ENCODE measurements at regions not wholly inside any gene's neighbourhood (a gene's known extent, or its start where the extent isn't known, plus 50 kb on each side); places are given as distances from the start of the nearest gene placed in this dataset.
"Not testable (repeated sequence)": the region's sequence is repeated elsewhere in the genome, so short reads cannot be mapped to it uniquely, and the experiment has no call there.

DNA sequence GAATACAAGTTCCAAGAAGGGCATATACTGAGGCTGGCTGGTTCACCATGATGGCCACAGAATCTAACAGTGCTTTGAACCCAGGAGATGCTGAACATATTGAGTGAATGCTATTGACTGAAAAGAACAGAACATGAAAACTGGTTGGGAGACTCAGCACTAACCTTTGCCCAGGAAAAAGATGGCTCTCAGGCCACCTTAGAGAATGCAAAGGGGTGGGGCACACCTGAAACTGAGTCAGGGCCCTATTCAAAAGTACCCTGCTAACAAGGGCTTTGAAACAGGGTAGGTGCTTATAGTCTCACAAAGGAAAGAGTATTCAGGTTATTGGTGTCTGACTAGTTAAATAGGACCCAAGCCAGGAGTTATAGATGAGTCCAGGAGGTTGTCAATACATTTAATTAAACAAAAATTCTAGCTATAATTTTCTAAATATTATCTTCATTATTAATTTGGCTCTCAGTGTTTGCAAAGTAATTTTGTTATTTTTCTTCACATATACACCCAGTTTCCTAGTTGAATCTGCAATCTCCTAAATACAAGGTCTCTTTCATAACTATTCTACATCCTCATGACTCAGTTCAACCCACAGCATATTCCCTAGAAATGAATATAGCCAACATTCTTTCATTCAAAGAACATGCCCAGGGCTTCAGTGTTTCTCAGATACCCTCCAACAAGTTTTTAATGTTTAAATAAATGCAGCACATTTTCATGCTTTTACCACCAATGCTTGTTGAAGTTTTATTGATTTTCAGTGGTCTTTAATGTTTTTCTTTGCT, 144.2 kb upstream of the RAPGEF2 start:
- TF ChIP-seq, protein P1, sequence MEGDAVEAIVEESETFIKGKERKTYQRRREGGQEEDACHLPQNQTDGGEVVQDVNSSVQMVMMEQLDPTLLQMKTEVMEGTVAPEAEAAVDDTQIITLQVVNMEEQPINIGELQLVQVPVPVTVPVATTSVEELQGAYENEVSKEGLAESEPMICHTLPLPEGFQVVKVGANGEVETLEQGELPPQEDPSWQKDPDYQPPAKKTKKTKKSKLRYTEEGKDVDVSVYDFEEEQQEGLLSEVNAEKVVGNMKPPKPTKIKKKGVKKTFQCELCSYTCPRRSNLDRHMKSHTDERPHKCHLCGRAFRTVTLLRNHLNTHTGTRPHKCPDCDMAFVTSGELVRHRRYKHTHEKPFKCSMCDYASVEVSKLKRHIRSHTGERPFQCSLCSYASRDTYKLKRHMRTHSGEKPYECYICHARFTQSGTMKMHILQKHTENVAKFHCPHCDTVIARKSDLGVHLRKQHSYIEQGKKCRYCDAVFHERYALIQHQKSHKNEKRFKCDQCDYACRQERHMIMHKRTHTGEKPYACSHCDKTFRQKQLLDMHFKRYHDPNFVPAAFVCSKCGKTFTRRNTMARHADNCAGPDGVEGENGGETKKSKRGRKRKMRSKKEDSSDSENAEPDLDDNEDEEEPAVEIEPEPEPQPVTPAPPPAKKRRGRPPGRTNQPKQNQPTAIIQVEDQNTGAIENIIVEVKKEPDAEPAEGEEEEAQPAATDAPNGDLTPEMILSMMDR (IDR thresholded peaks at IDR 0.05; ENCODE audit: insufficient read depth in 1 of 2, low read depth in 1 of 2, low read length in 1 of 2, severe bottlenecking in 1 of 2, unreplicated experiment in 1 of 2), result no peak
- peaks cover 9% of the 10 kb centered on the region for H3K9me3 Mint-ChIP-seq (ENCODE audit: unreplicated experiment)
- BruUV-seq (replicated peaks), result no TSS peak
- no peak overlapping the region for H3K4me3 Mint-ChIP-seq (ENCODE audit: unreplicated experiment)
- H3K27ac Mint-ChIP-seq (ENCODE audit: unreplicated experiment), result no peak overlapping the region
- ChIA-PET POLR2A (no interaction called here), CTCF (no interaction called here)
- peaks cover under 1% of the 10 kb centered on the region; the same call in 1 of the 2 replicates for H3K9me3 ChIP-seq
- H3K4me1 ChIP-seq, result peaks cover 5% of the 10 kb centered on the region; the same call in 1 of the 2 replicates
- H3K36me3 Mint-ChIP-seq (ENCODE audit: insufficient read depth, unreplicated experiment), result no peaks in the 10 kb centered on the region
- no peaks in the 10 kb centered on the region for H3K27me3 Mint-ChIP-seq (ENCODE audit: insufficient read depth, unreplicated experiment)
- no peaks in the 10 kb centered on the region for H3K27me3 ChIP-seq (replicated peaks; ENCODE audit: control insufficient read depth, insufficient read depth, low read length)
- intact Hi-C loops (cut with micrococcal nuclease; ENCODE audit: unreplicated experiment), result no loop called here
- no peaks in the 10 kb centered on the region for H3K36me3 ChIP-seq (ENCODE audit: control insufficient read depth, insufficient read depth, low read length)
- peaks cover 7% of the 10 kb centered on the region for H3K4me1 Mint-ChIP-seq (ENCODE audit: low read depth, unreplicated experiment)
- DNase-seq, result no peak
- H3K4me3 ChIP-seq (ENCODE audit: low read depth, low read length), result no peak overlapping the region

GRCh38 chr4:158962393-158962792, 140.5 kb upstream of the RAPGEF2 start:
- CTCF ChIA-PET, result no interaction called here
- Histone ChIP-seq H3K36me3 (ENCODE audit: control insufficient read depth, insufficient read depth, low read length) (no peaks in the 10 kb centered on the region), H3K27me3 (replicated peaks; ENCODE audit: control insufficient read depth, insufficient read depth, low read length) (no peaks in the 10 kb centered on the region), H3K9me3 (no peaks in the 10 kb centered on the region), H3K4me1 (peaks cover 14% of the 10 kb centered on the region; the same call in 1 of the 2 replicates), H3K4me3 (ENCODE audit: low read depth, low read length) (no peak overlapping the region)
- POLR2A ChIA-PET, result no interaction called here
- TF ChIP-seq, protein P1 (IDR thresholded peaks at IDR 0.05; ENCODE audit: insufficient read depth in 1 of 2, low read depth in 1 of 2, low read length in 1 of 2, severe bottlenecking in 1 of 2, unreplicated experiment in 1 of 2), result no peak
- intact Hi-C loops (cut with micrococcal nuclease; ENCODE audit: unreplicated experiment), result no loop called here
- Mint-ChIP-seq H3K4me3 (ENCODE audit: unreplicated experiment) (no peak overlapping the region), H3K4me1 (ENCODE audit: low read depth, unreplicated experiment) (peaks cover 7% of the 10 kb centered on the region), H3K27ac (ENCODE audit: unreplicated experiment) (no peak overlapping the region), H3K9me3 (ENCODE audit: unreplicated experiment) (no peaks in the 10 kb centered on the region), H3K27me3 (ENCODE audit: insufficient read depth, unreplicated experiment) (no peaks in the 10 kb centered on the region), H3K36me3 (ENCODE audit: insufficient read depth, unreplicated experiment) (no peaks in the 10 kb centered on the region)
- BruUV-seq (replicated peaks), result no TSS peak
- DNase-seq, result no peak

GRCh38 chr4:158963282-158963681, 139.6 kb upstream of the RAPGEF2 start:
- H3K4me3 Mint-ChIP-seq (ENCODE audit: unreplicated experiment); CTCF ChIA-PET; H3K4me1 Mint-ChIP-seq (ENCODE audit: low read depth, unreplicated experiment); H3K27me3 ChIP-seq (replicated peaks; ENCODE audit: control insufficient read depth, insufficient read depth, low read length); POLR2A ChIA-PET; H3K9me3 ChIP-seq; DNase-seq; H3K36me3 ChIP-seq (ENCODE audit: control insufficient read depth, insufficient read depth, low read length); intact Hi-C loops (cut with micrococcal nuclease; ENCODE audit: unreplicated experiment); H3K27ac Mint-ChIP-seq (ENCODE audit: unreplicated experiment); H3K36me3 Mint-ChIP-seq (ENCODE audit: insufficient read depth, unreplicated experiment); H3K4me3 ChIP-seq (ENCODE audit: low read depth, low read length); BruUV-seq (replicated peaks); H3K9me3 Mint-ChIP-seq (ENCODE audit: unreplicated experiment); H3K27me3 Mint-ChIP-seq (ENCODE audit: insufficient read depth, unreplicated experiment): not testable (repeated sequence)
- H3K4me1 ChIP-seq, result peaks cover 13% of the 10 kb centered on the region; the same call in 1 of the 2 replicates

Measured in Caco-2 (cell line).